PC-3 (cell line): ENCODE measurements at regions not wholly inside any gene's neighbourhood (a gene's known extent, or its start where the extent isn't known, plus 50 kb on each side); places are given as distances from the start of the nearest gene placed in this dataset.
"Not testable (repeated sequence)": the region's sequence is repeated elsewhere in the genome, so short reads cannot be mapped to it uniquely, and the experiment has no call there.

ENCODE experiments used
- EZH2 ChIP-seq: fragments of 300-600 bp; sonication (generic); IDR thresholded peaks from one replicate; pipeline ENCODE4 v1.6.1; 2017; ENCODE audit warnings: antibody characterized with exemption, mild to moderate bottlenecking, low read length; ENCODE audit not compliant: unreplicated experiment
- TF ChIP-seq, protein P1 (sequence below): fragments of 300-600 bp; sonication (generic); conservative IDR thresholded peaks from 2 replicates; pipeline ENCODE4 v1.5.1; 2017; ENCODE audit warnings: antibody characterized with exemption, low read depth, mild to moderate bottlenecking, low read length

DNA sequence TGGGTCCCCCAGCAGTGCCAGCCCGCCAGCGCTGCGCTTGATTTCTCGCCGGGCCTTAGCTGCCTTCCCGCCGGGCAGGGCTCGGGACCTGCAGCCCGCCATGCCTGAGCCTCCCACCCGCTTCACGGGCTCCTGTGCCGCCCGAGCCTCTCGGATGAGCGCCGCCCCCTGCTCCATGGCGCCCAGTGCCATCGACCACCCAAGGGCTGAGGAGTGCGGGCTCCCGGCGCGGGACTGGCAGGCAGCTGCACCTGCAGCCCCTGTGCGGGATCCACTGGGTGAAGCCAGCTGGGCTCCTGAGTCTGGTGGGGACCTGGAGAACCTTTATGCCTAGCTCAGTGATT is 489.8 kb upstream of the ZFP42 start:
- TF ChIP-seq, protein P1, sequence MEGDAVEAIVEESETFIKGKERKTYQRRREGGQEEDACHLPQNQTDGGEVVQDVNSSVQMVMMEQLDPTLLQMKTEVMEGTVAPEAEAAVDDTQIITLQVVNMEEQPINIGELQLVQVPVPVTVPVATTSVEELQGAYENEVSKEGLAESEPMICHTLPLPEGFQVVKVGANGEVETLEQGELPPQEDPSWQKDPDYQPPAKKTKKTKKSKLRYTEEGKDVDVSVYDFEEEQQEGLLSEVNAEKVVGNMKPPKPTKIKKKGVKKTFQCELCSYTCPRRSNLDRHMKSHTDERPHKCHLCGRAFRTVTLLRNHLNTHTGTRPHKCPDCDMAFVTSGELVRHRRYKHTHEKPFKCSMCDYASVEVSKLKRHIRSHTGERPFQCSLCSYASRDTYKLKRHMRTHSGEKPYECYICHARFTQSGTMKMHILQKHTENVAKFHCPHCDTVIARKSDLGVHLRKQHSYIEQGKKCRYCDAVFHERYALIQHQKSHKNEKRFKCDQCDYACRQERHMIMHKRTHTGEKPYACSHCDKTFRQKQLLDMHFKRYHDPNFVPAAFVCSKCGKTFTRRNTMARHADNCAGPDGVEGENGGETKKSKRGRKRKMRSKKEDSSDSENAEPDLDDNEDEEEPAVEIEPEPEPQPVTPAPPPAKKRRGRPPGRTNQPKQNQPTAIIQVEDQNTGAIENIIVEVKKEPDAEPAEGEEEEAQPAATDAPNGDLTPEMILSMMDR = not testable (repeated sequence)
- not testable (repeated sequence) for TF ChIP-seq EZH2
